ENCODE measurements at regions not wholly inside any gene's neighbourhood (a gene's known extent, or its start where the extent isn't known, plus 50 kb on each side); places are given as distances from the start of the nearest gene placed in this dataset.
"Not testable (repeated sequence)": the region's sequence is repeated elsewhere in the genome, so short reads cannot be mapped to it uniquely, and the experiment has no call there.

GRCh38 chr13:30061217-30061616 is 210.8 kb upstream of the UBL3 start:
- no peak for DNase-seq (ENCODE audit: low read depth)

GRCh38 chr13:30058429-30058828 is 208.0 kb upstream of the UBL3 start:
- H3K4me3 ChIP-seq (ENCODE audit: low read length): no peak overlapping the region
- TF ChIP-seq CTCF (IDR thresholded peaks at IDR 0.05; ENCODE audit: insufficient read depth, low read depth, low read length, missing control alignments): no peak
- DNase-seq (ENCODE audit: low read depth): no peak

More at GRCh38 chr13:30061217-30061616, 210.8 kb upstream of the UBL3 start:
- TF ChIP-seq CTCF (IDR thresholded peaks at IDR 0.05; ENCODE audit: insufficient read depth, low read depth, low read length, missing control alignments): no peak
- H3K4me3 ChIP-seq (ENCODE audit: low read length): no peak overlapping the region

- not testable (repeated sequence) for DNase-seq (ENCODE audit: low read depth); H3K4me3 ChIP-seq (ENCODE audit: low read length)
Measured at GRCh38 chr13:30054546-30054945, 204.1 kb upstream of the UBL3 start.

DNA sequence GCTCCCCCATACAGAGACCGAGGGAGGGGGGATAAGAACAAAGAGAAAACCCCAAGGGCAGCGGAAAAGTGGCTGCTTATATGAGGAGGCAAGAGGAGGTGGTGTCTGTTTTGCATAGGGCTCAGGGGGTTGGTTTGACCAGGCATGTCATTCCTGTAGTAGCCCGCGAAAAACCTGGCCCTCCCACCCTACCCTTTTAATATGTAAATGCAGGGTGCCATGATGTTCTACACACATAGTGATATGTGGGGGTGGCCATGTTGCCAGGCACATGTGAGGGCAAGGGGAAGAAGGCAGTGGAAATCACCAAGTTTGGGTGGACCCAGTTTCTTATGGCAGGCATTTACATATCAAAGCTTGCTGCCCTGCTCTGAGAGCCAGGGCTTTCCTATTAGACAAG is 203.5 kb upstream of the UBL3 start:
- no peak for DNase-seq (ENCODE audit: low read depth)
- H3K4me3 ChIP-seq (ENCODE audit: low read length): no peak overlapping the region
- no peak for TF ChIP-seq CTCF (IDR thresholded peaks at IDR 0.05; ENCODE audit: insufficient read depth, low read depth, low read length, missing control alignments)

DNA sequence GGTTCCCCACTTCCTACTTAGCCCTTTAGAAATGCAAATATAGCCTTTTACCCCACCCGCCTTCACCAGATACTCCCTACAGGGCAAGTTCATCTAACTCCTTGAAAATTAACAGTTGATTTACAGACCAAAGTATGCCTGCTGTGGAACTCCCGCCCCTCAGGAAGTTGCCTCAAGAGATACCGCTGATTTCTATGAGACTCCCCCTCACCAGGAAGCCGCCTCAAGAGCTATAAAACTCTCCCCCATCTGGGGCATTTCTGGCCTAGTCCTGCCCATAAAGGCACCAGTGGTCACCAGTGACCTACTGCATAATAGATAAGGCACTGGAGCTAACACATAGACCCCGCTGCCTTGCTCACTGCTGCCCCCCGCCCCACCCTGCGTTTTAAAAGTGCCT is 201.7 kb upstream of the UBL3 start:
- no peak for TF ChIP-seq CTCF (IDR thresholded peaks at IDR 0.05; ENCODE audit: insufficient read depth, low read depth, low read length, missing control alignments)
- H3K4me3 ChIP-seq (ENCODE audit: low read length): no peak overlapping the region
- DNase-seq (ENCODE audit: low read depth): no peak

DNA sequence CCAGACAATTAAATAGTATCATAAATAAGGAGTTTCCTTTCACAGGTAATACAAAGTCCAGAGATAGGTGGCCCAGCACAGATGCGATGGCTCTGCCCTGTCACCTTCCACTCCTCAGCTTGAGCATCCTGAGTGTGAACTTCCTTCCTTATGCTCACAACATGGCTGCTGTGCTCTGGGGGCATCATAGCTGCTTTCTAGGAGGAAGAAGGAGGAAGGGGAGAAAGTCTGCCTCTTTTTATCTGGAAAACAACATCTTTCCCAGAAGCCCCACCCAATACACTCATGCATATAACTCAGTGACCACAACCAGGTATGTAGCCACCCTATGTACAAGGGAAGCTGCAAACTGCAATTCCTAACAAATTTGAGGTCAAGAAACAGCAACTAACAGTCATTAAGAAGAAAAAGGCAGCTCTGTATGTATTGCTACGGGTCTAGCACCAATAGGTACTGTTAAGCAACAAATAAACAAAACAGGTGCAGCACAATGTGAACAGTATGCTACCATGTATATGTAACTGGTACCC is 201.2 kb upstream of the UBL3 start:
- no peak overlapping the region for H3K4me3 ChIP-seq (ENCODE audit: low read length)
- TF ChIP-seq CTCF (IDR thresholded peaks at IDR 0.05; ENCODE audit: insufficient read depth, low read depth, low read length, missing control alignments): no peak
- DNase-seq (ENCODE audit: low read depth): no peak

- peak; percentile 78 for DNase-seq (ENCODE audit: low read depth)
- TF ChIP-seq CTCF (IDR thresholded peaks at IDR 0.05; ENCODE audit: insufficient read depth, low read depth, low read length, missing control alignments): no peak
Measured at GRCh38 chr13:30049692-30050091, 199.3 kb upstream of the UBL3 start.

More at GRCh38 chr13:30049692-30050091, 199.3 kb upstream of the UBL3 start:
- no peak overlapping the region for H3K4me3 ChIP-seq (ENCODE audit: low read length)

Measured in epithelial cell of esophagus (primary cell).